OCI-LY7 (cell line): ENCODE measurements at regions not wholly inside any gene's neighbourhood (a gene's known extent, or its start where the extent isn't known, plus 50 kb on each side); places are given as distances from the start of the nearest gene placed in this dataset.

Experiments used
- BruUV-seq: library from RNA; stranded (reverse); fragments of 400-500 nt; replicated peaks from 2 replicates; lab custom pipeline; 2021; lab: Mats Ljungman, UMichigan
- CTCF ChIA-PET: fragments of 300-600 bp; sonication (Branson Sonifier 250); formaldehyde crosslinking; loops from one replicate; lab custom pipeline; 2022; ENCODE audit warnings: antibody characterized with exemption; ENCODE audit not compliant: unreplicated experiment; lab: Charles Lee
- POLR2A ChIA-PET: fragments of 300-600 bp; sonication (Branson Sonifier 250); formaldehyde crosslinking; loops from one replicate; lab custom pipeline; 2022; ENCODE audit warnings: antibody characterized with exemption; lab: Charles Lee
- DNase-seq: peaks from one replicate; pipeline ENCODE4 v3.0.0-alpha.2; 2015; ENCODE audit warnings: low spot score
- H2AFZ ChIP-seq: fragments of 200-600 bp; sonication (generic), shearing (Covaris generic); 2 replicates; pipeline ENCODE4 v1.6.1; 2014; ENCODE audit warnings: mild to moderate bottlenecking, antibody characterized with exemption, low read length, moderate library complexity
- H3K27ac ChIP-seq: fragments of 200-600 bp; sonication (generic); 2 replicates; pipeline ENCODE4 v1.5.1; 2014; ENCODE audit warnings: mixed run types, low read depth, mild to moderate bottlenecking, moderate library complexity, low read length, inconsistent platforms; ENCODE audit not compliant: poor library complexity, severe bottlenecking
- H3K36me3 ChIP-seq: fragments of 200-600 bp; sonication (generic); 2 replicates; pipeline ENCODE4 v1.6.1; 2014; ENCODE audit warnings: mild to moderate bottlenecking, antibody characterized with exemption, low read length, moderate library complexity, mixed read lengths; ENCODE audit not compliant: insufficient read depth
- H3K4me1 ChIP-seq: fragments of 200-600 bp; sonication (generic); 2 replicates; pipeline ENCODE4 v1.5.1; 2014; ENCODE audit warnings: mild to moderate bottlenecking, low read length; ENCODE audit not compliant: insufficient read depth, poor library complexity, severe bottlenecking
- H3K4me2 ChIP-seq: fragments of 200-600 bp; sonication (generic); 2 replicates; pipeline ENCODE4 v1.6.1; 2014; ENCODE audit warnings: mild to moderate bottlenecking, low read length
- H3K4me3 ChIP-seq: fragments of 200-600 bp; sonication (generic); 2 replicates; pipeline ENCODE4 v1.5.1; 2014; ENCODE audit warnings: mild to moderate bottlenecking, low read depth, low read length; ENCODE audit not compliant: poor library complexity, severe bottlenecking
- H3K79me2 ChIP-seq: fragments of 200-600 bp; sonication (generic); 2 replicates; pipeline ENCODE4 v1.6.1; 2016; ENCODE audit warnings: low read depth, mild to moderate bottlenecking, low read length, moderate library complexity, mixed read lengths; ENCODE audit not compliant: insufficient read depth
- H3K9me2 ChIP-seq: fragments of 200-600 bp; sonication (generic); 2 replicates; pipeline ENCODE4 v1.6.1; 2016; ENCODE audit warnings: mild to moderate bottlenecking, low read length, mixed read lengths; ENCODE audit not compliant: insufficient read depth
- H3K9me3 ChIP-seq: fragments of 200-600 bp; sonication (generic); 2 replicates; pipeline ENCODE4 v1.6.1; 2014; ENCODE audit warnings: mild to moderate bottlenecking, mixed run types, low read length, mixed read lengths
- H4K20me1 ChIP-seq: fragments of 200-600 bp; sonication (generic); 2 replicates; pipeline ENCODE4 v1.6.1; 2014; ENCODE audit warnings: mild to moderate bottlenecking, antibody characterized with exemption, low read length, moderate library complexity, mixed read lengths; ENCODE audit not compliant: insufficient read depth
- CTCF ChIP-seq: fragments of 200-600 bp; sonication (generic); conservative IDR thresholded peaks from 2 replicates; pipeline ENCODE4 v1.5.1; 2014; ENCODE audit warnings: mild to moderate bottlenecking, antibody characterized with exemption, low read length, moderate library complexity, mixed read lengths
- EZH2phosphoT487 ChIP-seq: fragments of 200-600 bp; sonication (generic); IDR thresholded peaks from 2 replicates; pipeline ENCODE4 v1.6.1; 2018; ENCODE audit warnings: low read depth, borderline replicate concordance, mild to moderate bottlenecking, mixed run types, antibody characterized with exemption, low read length, moderate library complexity, mixed read lengths
- intact Hi-C: fragments of 100-400 bp; cut with micrococcal nuclease; formaldehyde crosslinking; loops from one replicate; pipeline ENCODE4 v1.10.0; 2022; ENCODE audit not compliant: unreplicated experiment

DNA sequence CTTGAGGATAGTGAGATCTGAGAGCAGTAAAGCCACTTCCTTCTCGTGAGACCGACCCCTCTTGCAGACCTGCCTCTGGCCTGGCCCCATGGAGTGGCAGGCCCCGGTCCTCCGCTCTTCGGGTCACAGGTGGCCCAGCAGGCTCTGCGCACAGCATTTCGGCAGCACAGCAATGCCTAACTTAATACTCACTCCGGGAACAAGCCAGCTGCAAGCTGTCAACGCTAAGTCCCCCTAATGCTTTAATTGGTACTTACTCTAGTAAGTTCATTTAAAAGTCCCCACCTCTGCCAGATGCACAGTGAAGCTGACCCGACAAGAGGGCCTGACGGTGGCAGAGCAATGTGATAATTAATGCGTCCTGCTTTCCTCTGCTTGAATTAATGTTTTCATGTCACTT lies 349.3 kb upstream of the B3GAT1 start:
- CTCF ChIA-PET: no interaction called here
- H3K79me2 ChIP-seq: no peaks in the 10 kb centered on the region
- H2AFZ ChIP-seq: no peak overlapping the region
- no peak overlapping the region for H3K27ac ChIP-seq
- H3K4me2 ChIP-seq: no peak overlapping the region
- H3K36me3 ChIP-seq: no peaks in the 10 kb centered on the region
- POLR2A ChIA-PET: no interaction called here
- no peaks in the 10 kb centered on the region for H3K9me3 ChIP-seq
- H4K20me1 ChIP-seq: no peaks in the 10 kb centered on the region
- no peaks in the 10 kb centered on the region for H3K4me1 ChIP-seq
- TF ChIP-seq EZH2phosphoT487 (no peak), CTCF (no peak)
- H3K9me2 ChIP-seq: no peaks in the 10 kb centered on the region
- no peak overlapping the region for H3K4me3 ChIP-seq
- DNase-seq: no peak
- no TSS peak for BruUV-seq
- intact Hi-C loops: no loop called here

DNA sequence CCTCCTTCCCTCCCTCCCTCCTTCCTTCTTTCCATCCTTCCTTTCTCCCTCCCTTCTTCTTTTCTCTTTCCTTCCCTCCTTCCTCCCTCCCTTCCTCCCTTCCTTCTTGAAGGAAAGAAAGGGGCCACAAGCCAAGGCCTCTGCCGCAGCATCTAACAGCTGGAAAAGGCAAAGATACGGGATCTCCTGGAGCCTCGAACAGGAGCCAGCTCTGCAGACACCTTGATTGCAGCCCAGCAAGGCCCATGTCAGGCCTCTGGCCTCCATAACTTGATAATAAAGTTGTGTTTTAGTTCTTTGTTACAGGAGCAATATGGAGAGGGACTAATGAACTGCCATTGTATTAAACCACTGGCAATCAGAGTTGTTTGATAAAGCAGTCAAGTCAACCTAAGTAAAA lies 348.9 kb upstream of the B3GAT1 start:
- no TSS peak for BruUV-seq
- no peak for DNase-seq

DNA sequence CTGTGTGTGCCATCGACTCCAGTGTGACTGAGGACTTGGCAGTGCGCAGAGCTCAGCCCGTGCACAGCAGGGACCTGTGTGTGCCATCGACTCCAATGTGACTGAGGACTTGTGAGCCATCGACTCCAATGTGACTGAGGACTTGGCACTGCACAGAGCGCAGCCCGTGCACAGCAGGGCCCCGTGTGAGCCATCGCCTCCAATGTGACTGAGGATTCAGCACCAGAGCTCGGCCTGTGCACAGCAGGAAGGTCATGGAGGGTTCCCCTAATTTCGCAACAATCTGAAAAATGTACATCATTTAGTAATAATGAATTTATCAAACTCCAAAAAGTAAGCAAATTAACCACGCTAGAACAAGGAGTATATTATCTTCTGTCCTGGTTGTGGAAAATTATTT lies 348.3 kb upstream of the B3GAT1 start:
- no peaks in the 10 kb centered on the region for H3K9me2 ChIP-seq
- TF ChIP-seq CTCF (no peak), EZH2phosphoT487 (no peak)
- ChIA-PET POLR2A (no interaction called here), CTCF (interaction anchor here (0.6 kb wide), 1 partner anchor 41 kb away, joined by 6 read pairs; no protein-coding TSS in a partner anchor)
- DNase-seq: no peak
- H3K27ac ChIP-seq: no peak overlapping the region
- H3K4me1 ChIP-seq: no peaks in the 10 kb centered on the region
- no TSS peak for BruUV-seq
- no peak overlapping the region for H3K4me3 ChIP-seq
- no peaks in the 10 kb centered on the region for H3K36me3 ChIP-seq
- no peaks in the 10 kb centered on the region for H3K9me3 ChIP-seq
- no peak overlapping the region for H2AFZ ChIP-seq
- intact Hi-C loops: no loop called here
- H3K4me2 ChIP-seq: no peak overlapping the region
- no peaks in the 10 kb centered on the region for H4K20me1 ChIP-seq
- no peaks in the 10 kb centered on the region for H3K79me2 ChIP-seq

More for the DNA sequence above, 348.9 kb upstream of the B3GAT1 start:
- CTCF ChIA-PET: no interaction called here
- Histone ChIP-seq H3K9me2 (no peaks in the 10 kb centered on the region), H3K9me3 (no peaks in the 10 kb centered on the region), H3K4me3 (no peak overlapping the region), H3K4me2 (no peak overlapping the region), H3K27ac (no peak overlapping the region), H2AFZ (no peak overlapping the region), H3K36me3 (no peaks in the 10 kb centered on the region), H4K20me1 (no peaks in the 10 kb centered on the region), H3K4me1 (no peaks in the 10 kb centered on the region), H3K79me2 (no peaks in the 10 kb centered on the region)
- POLR2A ChIA-PET: no interaction called here
- intact Hi-C loops: no loop called here
- TF ChIP-seq EZH2phosphoT487 (no peak), CTCF (no peak)
